IMR-90 (cell line): ENCODE measurements at regions not wholly inside any gene's neighbourhood (a gene's known extent, or its start where the extent isn't known, plus 50 kb on each side); places are given as distances from the start of the nearest gene placed in this dataset.

Experiments used
- ATAC-seq: fragments of 200-7000 bp; cut with Tn5 transposase; 2 replicates; pipeline ENCODE4 v1.9.1; 2020; ENCODE audit warnings: low read depth, mild to moderate bottlenecking, moderate library complexity
- BruUV-seq: library from RNA; stranded (reverse); fragments of 400-500 nt; replicated peaks from 2 replicates; lab custom pipeline; 2021; lab: Mats Ljungman, UMichigan
- CTCF ChIA-PET: fragments of 300-600 bp; formaldehyde crosslinking; extraction: SDS; loops from one replicate; lab custom pipeline; 2021; ENCODE audit warnings: antibody characterized with exemption; lab: Yijun Ruan, JAX
- POLR2A ChIA-PET: fragments of 300-600 bp; sonication (Branson Sonifier 250); formaldehyde crosslinking; loops from one replicate; lab custom pipeline; 2022; ENCODE audit warnings: antibody characterized with exemption; ENCODE audit not compliant: unreplicated experiment; lab: Charles Lee
- DNase-seq: peaks from one replicate; pipeline ENCODE4 v3.0.0; 2013
- H2AFZ ChIP-seq: replicated peaks from 2 replicates; pipeline ENCODE3; 2013; ENCODE audit warnings: low read length, mild to moderate bottlenecking; ENCODE audit not compliant: poor library complexity
- H2AK5ac ChIP-seq: 2 replicates; pipeline ENCODE4 v1.6.1; 2013; ENCODE audit warnings: low read depth, low read length, inconsistent platforms
- H2AK9ac ChIP-seq: replicated peaks from 2 replicates; pipeline ENCODE3; 2013; ENCODE audit warnings: mild to moderate bottlenecking, low read depth, low read length, moderate library complexity; ENCODE audit not compliant: poor library complexity
- H2BK120ac ChIP-seq: 2 replicates; pipeline ENCODE4 v1.6.1; 2013; ENCODE audit warnings: low read depth, low read length, inconsistent platforms
- H2BK15ac ChIP-seq: 3 replicates; pipeline ENCODE4 v1.6.1; 2013; ENCODE audit warnings: low read depth, low read length, inconsistent platforms
- H2BK20ac ChIP-seq: 2 replicates; pipeline ENCODE4 v1.6.1; 2013; ENCODE audit warnings: low read depth, mild to moderate bottlenecking, inconsistent platforms, low read length, moderate library complexity
- H2BK5ac ChIP-seq: 2 replicates; pipeline ENCODE4 v1.6.1; 2013; ENCODE audit warnings: mild to moderate bottlenecking, low read depth, low read length, inconsistent platforms; ENCODE audit not compliant: poor library complexity, severe bottlenecking
- H3K14ac ChIP-seq: replicated peaks from 2 replicates; pipeline ENCODE4 v1.6.1; 2013; ENCODE audit warnings: low read depth, low read length, inconsistent platforms
- H3K18ac ChIP-seq: 2 replicates; pipeline ENCODE4 v1.6.1; 2013; ENCODE audit warnings: low read depth, low read length, control low read depth
- H3K23ac ChIP-seq: 2 replicates; pipeline ENCODE4 v1.6.1; 2013; ENCODE audit warnings: low read depth, low read length, inconsistent platforms
- H3K27ac ChIP-seq: 2 replicates; pipeline ENCODE4 v1.5.1; 2013; ENCODE audit warnings: mild to moderate bottlenecking, control low read depth, low read length; ENCODE audit not compliant: insufficient read depth
- H3K27me3 ChIP-seq: 2 replicates; pipeline ENCODE4 v1.6.1; 2013; ENCODE audit warnings: low read length; ENCODE audit not compliant: control insufficient read depth, insufficient read depth
- H3K36me3 ChIP-seq: 2 replicates; pipeline ENCODE4 v1.6.1; 2013; ENCODE audit warnings: low read length, mixed read lengths; ENCODE audit not compliant: control insufficient read depth, insufficient read depth
- H3K4ac ChIP-seq: 2 replicates; pipeline ENCODE4 v1.6.1; 2013; ENCODE audit warnings: low read depth, low read length, inconsistent platforms
- H3K4me1 ChIP-seq: 2 replicates; pipeline ENCODE4 v1.6.1; 2013; ENCODE audit warnings: low read length, mixed read lengths; ENCODE audit not compliant: control insufficient read depth, insufficient read depth
- H3K4me2 ChIP-seq: 2 replicates; pipeline ENCODE4 v1.6.1; 2013; ENCODE audit warnings: low read depth, mild to moderate bottlenecking, control low read depth, low read length, moderate library complexity
- H3K4me3 ChIP-seq: 2 replicates; pipeline ENCODE4 v1.5.1; 2013; ENCODE audit warnings: low read depth, mild to moderate bottlenecking, control low read depth, low read length, moderate library complexity; ENCODE audit not compliant: insufficient read depth
- H3K56ac ChIP-seq: 2 replicates; pipeline ENCODE4 v1.6.1; 2013; ENCODE audit warnings: low read length, inconsistent platforms; ENCODE audit not compliant: insufficient read depth; ENCODE audit errors: extremely low read depth
- H3K79me1 ChIP-seq, 2 experiments: 2 replicates each; pipeline ENCODE4 v1.6.1; 2013; ENCODE audit warnings: low read length in 2 of 2, inconsistent platforms in 1 of 2, low read depth in 1 of 2
- H3K9ac ChIP-seq: 2 replicates; pipeline ENCODE4 v1.6.1; 2013; ENCODE audit warnings: low read depth, low read length, control low read depth
- H3K9me1 ChIP-seq: 2 replicates; pipeline ENCODE4 v1.6.1; 2013; ENCODE audit warnings: low read length, inconsistent platforms; ENCODE audit not compliant: insufficient read depth
- H3K9me3 ChIP-seq: 2 replicates; pipeline ENCODE4 v1.6.1; 2013; ENCODE audit warnings: low read length; ENCODE audit not compliant: control insufficient read depth, insufficient read depth
- H4K20me1 ChIP-seq: 2 replicates; pipeline ENCODE4 v1.6.1; 2013; ENCODE audit warnings: low read length, inconsistent platforms; ENCODE audit not compliant: insufficient read depth
- H4K5ac ChIP-seq: 2 replicates; pipeline ENCODE4 v1.6.1; 2013; ENCODE audit warnings: mild to moderate bottlenecking, low read depth, low read length, control low read depth
- H4K8ac ChIP-seq, 2 experiments: 2 replicates each; pipeline ENCODE4 v1.6.1; 2013; ENCODE audit warnings: low read depth in 2 of 2, low read length in 2 of 2, control low read depth in 1 of 2, inconsistent platforms in 1 of 2
- H4K91ac ChIP-seq: 2 replicates; pipeline ENCODE4 v1.6.1; 2013; ENCODE audit warnings: low read depth, low read length, inconsistent platforms; ENCODE audit not compliant: insufficient read depth
- BHLHE40 ChIP-seq: fragments of 150-350 bp; IDR thresholded peaks from 2 replicates; pipeline ENCODE4 v1.6.1; 2016; ENCODE audit warnings: mild to moderate bottlenecking, low read depth, low read length
- CEBPB ChIP-seq: IDR thresholded peaks from 2 replicates; pipeline ENCODE4 v1.6.1; 2012; ENCODE audit warnings: low read depth, low read length, improper control_type of control experiment
- CHD1 ChIP-seq: IDR thresholded peaks from 2 replicates; pipeline ENCODE4 v1.6.1; 2012; ENCODE audit warnings: low read depth, low read length, improper control_type of control experiment
- CTCF ChIP-seq: conservative IDR thresholded peaks from 2 replicates; pipeline ENCODE4 v1.5.1; 2012; ENCODE audit warnings: mild to moderate bottlenecking, low read depth, low read length, improper control_type of control experiment
- ELK1 ChIP-seq: fragments of 150-350 bp; IDR thresholded peaks from 2 replicates; pipeline ENCODE4 v1.6.1; 2016; ENCODE audit warnings: low read depth, mild to moderate bottlenecking, low read length, moderate library complexity, borderline replicate concordance
- MAFK ChIP-seq: IDR thresholded peaks from 2 replicates; pipeline ENCODE4 v1.6.1; 2012; ENCODE audit warnings: low read depth, low read length, improper control_type of control experiment
- MAZ ChIP-seq: IDR thresholded peaks from 2 replicates; pipeline ENCODE4 v1.6.1; 2012; ENCODE audit warnings: low read depth, mild to moderate bottlenecking, low read length, improper control_type of control experiment, moderate library complexity, borderline replicate concordance
- MXI1 ChIP-seq: IDR thresholded peaks from 2 replicates; pipeline ENCODE4 v1.6.1; 2012; ENCODE audit warnings: low read depth, mild to moderate bottlenecking, low read length, moderate library complexity, borderline replicate concordance
- NFE2L2 ChIP-seq: fragments of 150-350 bp; IDR thresholded peaks from 2 replicates; pipeline ENCODE4 v1.6.1; 2016; ENCODE audit warnings: low read depth, mild to moderate bottlenecking, low read length
- RAD21 ChIP-seq: IDR thresholded peaks from 2 replicates; pipeline ENCODE4 v1.6.1; 2012; ENCODE audit warnings: low read length, improper control_type of control experiment
- RCOR1 ChIP-seq: IDR thresholded peaks from 2 replicates; pipeline ENCODE4 v1.6.1; 2012; ENCODE audit warnings: mild to moderate bottlenecking, low read length, improper control_type of control experiment; ENCODE audit not compliant: insufficient replicate concordance
- USF2 ChIP-seq: fragments of 150-350 bp; IDR thresholded peaks from 2 replicates; pipeline ENCODE4 v1.6.1; 2017; ENCODE audit warnings: mild to moderate bottlenecking, antibody characterized with exemption, low read length, low read depth
- WGBS, 2 experiments: methylation state at CpG; one replicate each; pipeline versions ENCODE4 v1.1.5 to v1.1.7; 2013; ENCODE audit warnings: missing lambda C conversion rate in 2 of 2; ENCODE audit not compliant: insufficient read length in 1 of 2; ENCODE audit errors: extremely low coverage in 2 of 2; 5-methylcytosine and 5-hydroxymethylcytosine counted together
- dilution Hi-C: fragments of 300-500 bp; cut with HindIII; formaldehyde crosslinking; loops from one replicate; pipeline ENCODE4 v1.14.3; 2018; ENCODE audit warnings: low sequenced_read_pairs; ENCODE audit not compliant: unreplicated experiment
- in situ Hi-C: fragments of 300-500 bp; cut with MboI; formaldehyde crosslinking; loops from 3 replicates; pipeline ENCODE4 v1.14.3; 2019; ENCODE audit warnings: low sequenced_read_pairs, inconsistent platforms, mixed read lengths
- intact Hi-C: fragments of 100-400 bp; cut with micrococcal nuclease; formaldehyde crosslinking; loops from 2 replicates; pipeline ENCODE4 v1.10.0; 2022

GRCh38 chr11:11220786-11221185 lies 132.3 kb downstream of the CSNK2A3 start:
- H3K4me1 ChIP-seq: no peaks in the 10 kb centered on the region
- H3K79me1 ChIP-seq: no peaks in the 10 kb centered on the region
- no peaks in the 10 kb centered on the region for H3K36me3 ChIP-seq
- H2BK20ac ChIP-seq: no peak overlapping the region
- H3K9ac ChIP-seq: no peak overlapping the region
- no peak overlapping the region for H3K56ac ChIP-seq
- H3K27ac ChIP-seq: no peak overlapping the region
- BruUV-seq: no TSS peak
- H3K4me2 ChIP-seq: no peak overlapping the region
- ATAC-seq (no peak), DNase-seq (no peak)
- H2AFZ ChIP-seq: no peak overlapping the region
- no peak overlapping the region for H3K4ac ChIP-seq
- H2BK5ac ChIP-seq: no peak overlapping the region
- intact Hi-C loops (no loop called here), dilution Hi-C loops (no loop called here), in situ Hi-C loops (no loop called here)
- no peak overlapping the region for H3K14ac ChIP-seq
- no peak overlapping the region for H2AK5ac ChIP-seq
- H2BK120ac ChIP-seq: no peak overlapping the region
- POLR2A ChIA-PET: no interaction called here
- H4K8ac ChIP-seq: no peak overlapping the region
- H2BK15ac ChIP-seq: no peak overlapping the region
- H4K5ac ChIP-seq: no peak overlapping the region
- no peaks in the 10 kb centered on the region for H3K9me3 ChIP-seq
- WGBS, 2 experiments: no CpG with 5 or more reads among the region's 9 CpGs
- no peak overlapping the region for H3K4me3 ChIP-seq
- H3K18ac ChIP-seq: no peak overlapping the region
- TF ChIP-seq MAZ (no peak), USF2 (no peak), MXI1 (no peak), RAD21 (no peak), NFE2L2 (no peak), MAFK (no peak), ELK1 (no peak), RCOR1 (no peak), CHD1 (no peak), CEBPB (no peak), CTCF (no peak), BHLHE40 (no peak)
- H3K9me1 ChIP-seq: no peaks in the 10 kb centered on the region
- no peaks in the 10 kb centered on the region for H4K20me1 ChIP-seq
- H4K91ac ChIP-seq: no peak overlapping the region
- H3K27me3 ChIP-seq: peaks cover 38% of the 10 kb centered on the region
- no peak overlapping the region for H3K23ac ChIP-seq
- H2AK9ac ChIP-seq: no peak overlapping the region
- CTCF ChIA-PET: no interaction called here
